HepG2 (cell line): ENCODE measurements at regions not wholly inside any gene's neighbourhood (a gene's known extent, or its start where the extent isn't known, plus 50 kb on each side); places are given as distances from the start of the nearest gene placed in this dataset.

Experiments used
- ATAC-seq: fragments of 200-7000 bp; cut with Tn5 transposase; 3 replicates; pipeline ENCODE4 v1.9.1; 2020; ENCODE audit warnings: mild to moderate bottlenecking, moderate library complexity
- BruUV-seq: library from RNA; stranded (reverse); fragments of 400-500 nt; replicated peaks from 2 replicates; lab custom pipeline; 2021; lab: Mats Ljungman, UMichigan
- CTCF ChIA-PET: fragments of 300-600 bp; formaldehyde crosslinking; extraction: SDS; loops from one replicate; lab custom pipeline; 2021; ENCODE audit warnings: low total read pairs, inconsistent platforms, low intra/inter-chr PET ratio; lab: Yijun Ruan, JAX
- POLR2A ChIA-PET: fragments of 350-600 bp; sonication (Branson Sonifier 250); formaldehyde crosslinking; loops from one replicate; lab custom pipeline; 2020; ENCODE audit warnings: antibody characterized with exemption, inconsistent platforms; lab: Yijun Ruan, JAX
- DNase-seq: peaks from one replicate; pipeline ENCODE4 v3.0.0-alpha.2; 2015; ENCODE audit warnings: low spot score
- FAIRE-seq: peaks from 3 replicates; lab custom pipeline; 2011; peaks lifted over from hg19 to GRCh38; lab: Jason Lieb, UNC
- H2AFZ ChIP-seq: one replicate; pipeline ENCODE4 v1.6.1; 2011; ENCODE audit warnings: low read length, inconsistent platforms
- H3K27ac ChIP-seq: fragments of 300-600 bp; 3 replicates; pipeline ENCODE4 v1.8.0; 2011; ENCODE audit warnings: mixed run types, mild to moderate bottlenecking, mixed read lengths, low read length, inconsistent platforms; ENCODE audit not compliant: insufficient read depth; ENCODE audit errors: extremely low read length
- H3K27me3 ChIP-seq, 2 experiments: fragments of 200-600 bp in 1 of 2; 2 replicates in 1 of 2; 3 replicates in 1 of 2; pipeline versions ENCODE4 v1.6.0 to v1.8.0; 2011; ENCODE audit warnings: low read length in 2 of 2, mild to moderate bottlenecking in 2 of 2, moderate library complexity in 2 of 2, inconsistent platforms in 1 of 2; ENCODE audit not compliant: insufficient read depth in 2 of 2, control insufficient read depth in 1 of 2
- H3K36me3 ChIP-seq, 2 experiments: fragments of 200-600 bp in 1 of 2; replicated peaks in 1 of 2; 2 replicates in 1 of 2; 3 replicates in 1 of 2; pipeline versions ENCODE4 v1.5.1 to v1.8.0; 2011; ENCODE audit warnings: low read length in 2 of 2, inconsistent platforms in 1 of 2; ENCODE audit not compliant: insufficient read depth in 2 of 2, control insufficient read depth in 1 of 2
- H3K4me1 ChIP-seq: 2 replicates; pipeline ENCODE4 v1.5.1; 2012; ENCODE audit warnings: low read length, inconsistent platforms; ENCODE audit not compliant: insufficient read depth
- H3K4me2 ChIP-seq: 2 replicates; pipeline ENCODE4 v1.6.0; 2011; ENCODE audit warnings: low read depth, low read length, inconsistent platforms
- H3K4me3 ChIP-seq, 3 experiments: fragments of 200-600 bp in 1 of 3; sonication (generic), shearing (Covaris generic) in 1 of 3; replicated peaks in 1 of 3; 2 replicates each; pipeline ENCODE4 v1.5.1; 2011 to 2016; ENCODE audit warnings: low read length in 3 of 3, inconsistent platforms in 2 of 3, low read depth in 2 of 3, mild to moderate bottlenecking in 2 of 3, control low read depth in 1 of 3, mixed read lengths in 1 of 3; ENCODE audit not compliant: insufficient read depth in 1 of 3
- H3K79me2 ChIP-seq: one replicate; pipeline ENCODE4 v1.6.1; 2011; ENCODE audit warnings: low read length, inconsistent platforms; ENCODE audit not compliant: insufficient read depth
- H3K9ac ChIP-seq: 2 replicates; pipeline ENCODE4 v1.6.0; 2011; ENCODE audit warnings: mild to moderate bottlenecking, low read depth, low read length, inconsistent platforms; ENCODE audit not compliant: insufficient read depth
- H3K9me3 ChIP-seq: 2 replicates; pipeline ENCODE4 v1.5.1; 2012; ENCODE audit warnings: mild to moderate bottlenecking, low read length
- H4K20me1 ChIP-seq: 2 replicates; pipeline ENCODE4 v1.6.0; 2011; ENCODE audit warnings: inconsistent platforms, mild to moderate bottlenecking, low read length, moderate library complexity; ENCODE audit not compliant: insufficient read depth
- BCL6 ChIP-seq: IDR thresholded peaks from 2 replicates; pipeline ENCODE4 v1.6.1; 2016; ENCODE audit warnings: missing genetic modification reagents, missing compliant biosample characterization
- ETV6 ChIP-seq: sonication (generic); formaldehyde crosslinking; conservative IDR thresholded peaks from 2 replicates; pipeline ENCODE4 v1.4.0; 2020; ENCODE audit warnings: missing genetic modification reagents
- HOXA9 ChIP-seq: sonication (generic); formaldehyde crosslinking; IDR thresholded peaks from 2 replicates; pipeline ENCODE4 v1.8.1; 2022; ENCODE audit warnings: missing genetic modification reagents, mild to moderate bottlenecking, moderate library complexity, borderline replicate concordance
- ISX ChIP-seq: sonication (generic); formaldehyde crosslinking; conservative IDR thresholded peaks from 2 replicates; pipeline ENCODE4 v1.5.0; 2020; ENCODE audit warnings: missing genetic modification reagents
- PRDM10 ChIP-seq: sonication (generic); formaldehyde crosslinking; IDR thresholded peaks from 2 replicates; pipeline ENCODE4 v1.4.0; 2020; ENCODE audit warnings: low read depth, missing genetic modification reagents
- ZBTB49 ChIP-seq: sonication (generic); formaldehyde crosslinking; IDR thresholded peaks from 2 replicates; pipeline ENCODE4 v1.4.0; 2020; ENCODE audit warnings: missing genetic modification reagents, borderline replicate concordance
- ZIK1 ChIP-seq: sonication (generic); formaldehyde crosslinking; IDR thresholded peaks from 2 replicates; pipeline ENCODE4 v1.5.0; 2020; ENCODE audit warnings: mild to moderate bottlenecking, low read depth, missing genetic modification reagents, borderline replicate concordance
- ZKSCAN5 ChIP-seq: sonication (generic); formaldehyde crosslinking; IDR thresholded peaks from 2 replicates; pipeline ENCODE4 v1.5.1; 2020; ENCODE audit warnings: mild to moderate bottlenecking, missing genetic modification reagents
- ZNF546 ChIP-seq: sonication (generic); formaldehyde crosslinking; conservative IDR thresholded peaks from 2 replicates; pipeline ENCODE4 v1.8.1; 2023; ENCODE audit warnings: mild to moderate bottlenecking, missing genetic modification reagents
- ZNF547 ChIP-seq: sonication (generic); formaldehyde crosslinking; IDR thresholded peaks from 2 replicates; pipeline ENCODE4 v1.5.1; 2020; ENCODE audit warnings: mild to moderate bottlenecking, missing genetic modification reagents
- ZNF724P ChIP-seq: sonication (generic); formaldehyde crosslinking; IDR thresholded peaks from 2 replicates; pipeline ENCODE4 v1.8.0; 2022; ENCODE audit warnings: missing genetic modification reagents, borderline replicate concordance
- ZNF768 ChIP-seq: sonication (generic); formaldehyde crosslinking; IDR thresholded peaks from 2 replicates; pipeline ENCODE4 v1.4.0; 2020; ENCODE audit warnings: missing genetic modification reagents
- ZNF816 ChIP-seq: sonication (generic); formaldehyde crosslinking; IDR thresholded peaks from 2 replicates; pipeline ENCODE4 v1.8.0; 2022; ENCODE audit warnings: missing genetic modification reagents, mild to moderate bottlenecking, borderline replicate concordance
- WGBS: methylation state at CpG from one replicate; pipeline ENCODE4 v1.1.6; 2017; ENCODE audit warnings: low lambda C conversion rate; 5-methylcytosine and 5-hydroxymethylcytosine counted together
- in situ Hi-C: cut with HindIII; loops from 2 replicates; pipeline ENCODE4 v1.10.0; 2017; ENCODE audit warnings: low pct_unique_long_range_greater_than_20kb; ENCODE audit not compliant: extremely low pct_ligation_motif_present
- intact Hi-C: fragments of 100-400 bp; cut with micrococcal nuclease; formaldehyde crosslinking; loops from one replicate; pipeline ENCODE4 v1.10.0; 2022; ENCODE audit not compliant: unreplicated experiment
- TF ChIP-seq, protein P1 (sequence below): sonication (generic); formaldehyde crosslinking; IDR thresholded peaks from 2 replicates; pipeline ENCODE4 v1.8.0; 2023; ENCODE audit warnings: mild to moderate bottlenecking, missing genetic modification reagents
- TF ChIP-seq, protein P2 (sequence below): sonication (generic); formaldehyde crosslinking; IDR thresholded peaks from 2 replicates; pipeline ENCODE4 v1.4.0; 2020; ENCODE audit warnings: missing genetic modification reagents

- Histone ChIP-seq H3K9me3 (no peaks in the 10 kb centered on the region), H3K9ac (no peak overlapping the region), H3K27ac (no peak overlapping the region), H3K4me1 (no peaks in the 10 kb centered on the region), H3K79me2 (no peaks in the 10 kb centered on the region), H3K4me3 (no peak overlapping the region), H4K20me1 (no peaks in the 10 kb centered on the region), H3K27me3 (peaks cover 0 to 9% of the 10 kb centered on the region in 2 experiments; a peak in 1 of 5 replicates), H3K36me3 (no peaks in the 10 kb centered on the region), H3K4me2 (no peak overlapping the region), H2AFZ (no peak overlapping the region)
- 49% methylated on average over 4 of the region's 4 CpGs for WGBS
- POLR2A ChIA-PET, result no interaction called here
- intact Hi-C loops, result no loop called here
- TF ChIP-seq ZNF547 (CRISPR knock-in tag) (no peak), ISX (CRISPR knock-in tag) (no peak), PRDM10 (CRISPR knock-in tag) (no peak), BCL6 (CRISPR knock-in tag) (no peak), ZBTB49 (no peak), ZNF768 (CRISPR knock-in tag) (no peak), ZNF816 (CRISPR knock-in tag) (no peak), ETV6 (CRISPR knock-in tag) (no peak), ZKSCAN5 (CRISPR knock-in tag) (no peak), ZNF724P (CRISPR knock-in tag) (no peak), HOXA9 (CRISPR knock-in tag) (no peak), ZNF546 (no peak), ZIK1 (no peak)
- TF ChIP-seq, protein P1, sequence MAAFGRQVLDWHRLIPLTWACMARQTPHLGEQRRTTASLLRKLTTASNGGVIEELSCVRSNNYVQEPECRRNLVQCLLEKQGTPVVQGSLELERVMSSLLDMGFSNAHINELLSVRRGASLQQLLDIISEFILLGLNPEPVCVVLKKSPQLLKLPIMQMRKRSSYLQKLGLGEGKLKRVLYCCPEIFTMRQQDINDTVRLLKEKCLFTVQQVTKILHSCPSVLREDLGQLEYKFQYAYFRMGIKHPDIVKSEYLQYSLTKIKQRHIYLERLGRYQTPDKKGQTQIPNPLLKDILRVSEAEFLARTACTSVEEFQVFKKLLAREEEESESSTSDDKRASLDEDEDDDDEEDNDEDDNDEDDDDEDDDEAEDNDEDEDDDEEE (CRISPR knock-in tag), result no peak
- TF ChIP-seq, protein P2, sequence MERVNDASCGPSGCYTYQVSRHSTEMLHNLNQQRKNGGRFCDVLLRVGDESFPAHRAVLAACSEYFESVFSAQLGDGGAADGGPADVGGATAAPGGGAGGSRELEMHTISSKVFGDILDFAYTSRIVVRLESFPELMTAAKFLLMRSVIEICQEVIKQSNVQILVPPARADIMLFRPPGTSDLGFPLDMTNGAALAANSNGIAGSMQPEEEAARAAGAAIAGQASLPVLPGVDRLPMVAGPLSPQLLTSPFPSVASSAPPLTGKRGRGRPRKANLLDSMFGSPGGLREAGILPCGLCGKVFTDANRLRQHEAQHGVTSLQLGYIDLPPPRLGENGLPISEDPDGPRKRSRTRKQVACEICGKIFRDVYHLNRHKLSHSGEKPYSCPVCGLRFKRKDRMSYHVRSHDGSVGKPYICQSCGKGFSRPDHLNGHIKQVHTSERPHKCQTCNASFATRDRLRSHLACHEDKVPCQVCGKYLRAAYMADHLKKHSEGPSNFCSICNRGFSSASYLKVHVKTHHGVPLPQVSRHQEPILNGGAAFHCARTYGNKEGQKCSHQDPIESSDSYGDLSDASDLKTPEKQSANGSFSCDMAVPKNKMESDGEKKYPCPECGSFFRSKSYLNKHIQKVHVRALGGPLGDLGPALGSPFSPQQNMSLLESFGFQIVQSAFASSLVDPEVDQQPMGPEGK (CRISPR knock-in tag), result no peak
- DNase-seq (no peak), ATAC-seq (no peak), FAIRE-seq (no peak)
- no TSS peak for BruUV-seq
- in situ Hi-C loops, result no loop called here
- CTCF ChIA-PET, result no interaction called here
Observed at GRCh38 chr7:7048213-7048612, 134.1 kb upstream of the C1GALT1 start.
